ENCODE measurements at regions not wholly inside any gene's neighbourhood (a gene's known extent, or its start where the extent isn't known, plus 50 kb on each side); places are given as distances from the start of the nearest gene placed in this dataset.

- Histone ChIP-seq H3K4ac (ENCODE audit: low read depth in 1 of 2, low read length in 2 of 2) (no peak overlapping the region), H3K18ac (ENCODE audit: low read depth in 1 of 2, low read length in 2 of 2) (no peak overlapping the region), H2BK5ac (ENCODE audit: low read depth, low read length, poor library complexity, severe bottlenecking) (no peak overlapping the region), H2BK12ac (ENCODE audit: low read length in 2 of 2) (no peak overlapping the region), H2BK15ac (ENCODE audit: low read depth, poor library complexity, severe bottlenecking) (no peak overlapping the region), H4K8ac (ENCODE audit: low read length) (no peak overlapping the region), H3K9ac (ENCODE audit: low read length) (no peak overlapping the region), H2AFZ (ENCODE audit: low read depth, low read length) (no peak overlapping the region), H2AK5ac (ENCODE audit: low read length, severe bottlenecking) (no peak overlapping the region), H3K27me3 (ENCODE audit: control insufficient read depth in 1 of 2, insufficient read depth in 1 of 2, low read length in 2 of 2) (no peaks in the 10 kb centered on the region), H3K23ac (ENCODE audit: low read length in 2 of 2) (no peak overlapping the region), H3K4me1 (ENCODE audit: control insufficient read depth, insufficient read depth, low read depth, low read length) (no peaks in the 10 kb centered on the region), H2BK120ac (ENCODE audit: low read depth, low read length) (no peak overlapping the region), H3K36me3 (ENCODE audit: control insufficient read depth in 1 of 2, insufficient read depth in 2 of 2, low read depth in 1 of 2, low read length in 2 of 2) (no peaks in the 10 kb centered on the region), H3K9me3 (ENCODE audit: control insufficient read depth, low read length) (no peaks in the 10 kb centered on the region), H3K14ac (ENCODE audit: low read length in 2 of 2) (no peak overlapping the region), H3K79me1 (replicated peaks; ENCODE audit: low read length, poor library complexity, severe bottlenecking) (no peaks in the 10 kb centered on the region), H3K27ac (ENCODE audit: low read length, poor library complexity, severe bottlenecking) (no peak overlapping the region), H4K91ac (ENCODE audit: low read length) (no peak overlapping the region), H3K4me3 (ENCODE audit: insufficient read depth in 1 of 2, low read depth in 1 of 2, low read length in 2 of 2) (no peak overlapping the region), H3K4me2 (ENCODE audit: low read length, poor library complexity, severe bottlenecking) (no peak overlapping the region)
- WGBS = 62% methylated on average over 4 of the region's 4 CpGs
- DNase-seq = no peak
These were observed 560.0 kb upstream of the KCND2 start for GRCh38 chr7:119712886-119713462.

- H2AK5ac ChIP-seq (ENCODE audit: low read length, severe bottlenecking) = no peak overlapping the region
- no peaks in the 10 kb centered on the region for H3K9me3 ChIP-seq (ENCODE audit: control insufficient read depth, low read length)
- no peaks in the 10 kb centered on the region for H3K79me1 ChIP-seq (replicated peaks; ENCODE audit: low read length, poor library complexity, severe bottlenecking)
- no peak overlapping the region for H2BK12ac ChIP-seq (ENCODE audit: low read length in 2 of 2)
- H4K8ac ChIP-seq (ENCODE audit: low read length) = no peak overlapping the region
- no peak overlapping the region for H2AFZ ChIP-seq (ENCODE audit: low read depth, low read length)
- no peak overlapping the region for H3K14ac ChIP-seq (ENCODE audit: low read length in 2 of 2)
- no peak overlapping the region for H3K4me3 ChIP-seq (ENCODE audit: insufficient read depth in 1 of 2, low read depth in 1 of 2, low read length in 2 of 2)
- no peak overlapping the region for H4K91ac ChIP-seq (ENCODE audit: low read length)
- H3K27me3 ChIP-seq (ENCODE audit: control insufficient read depth in 1 of 2, insufficient read depth in 1 of 2, low read length in 2 of 2) = no peaks in the 10 kb centered on the region
- H3K4ac ChIP-seq (ENCODE audit: low read depth in 1 of 2, low read length in 2 of 2) = no peak overlapping the region
- DNase-seq = no peak
- no peaks in the 10 kb centered on the region for H3K4me1 ChIP-seq (ENCODE audit: control insufficient read depth, insufficient read depth, low read depth, low read length)
- no peaks in the 10 kb centered on the region for H3K36me3 ChIP-seq (ENCODE audit: control insufficient read depth in 1 of 2, insufficient read depth in 2 of 2, low read depth in 1 of 2, low read length in 2 of 2)
- WGBS = 93% methylated on average over 2 of the region's 7 CpGs
- no peak overlapping the region for H3K18ac ChIP-seq (ENCODE audit: low read depth in 1 of 2, low read length in 2 of 2)
- H3K4me2 ChIP-seq (ENCODE audit: low read length, poor library complexity, severe bottlenecking) = no peak overlapping the region
- H3K23ac ChIP-seq (ENCODE audit: low read length in 2 of 2) = no peak overlapping the region
- H3K9ac ChIP-seq (ENCODE audit: low read length) = no peak overlapping the region
- H2BK15ac ChIP-seq (ENCODE audit: low read depth, poor library complexity, severe bottlenecking) = no peak overlapping the region
- no peak overlapping the region for H2BK5ac ChIP-seq (ENCODE audit: low read depth, low read length, poor library complexity, severe bottlenecking)
- H3K27ac ChIP-seq (ENCODE audit: low read length, poor library complexity, severe bottlenecking) = no peak overlapping the region
- H2BK120ac ChIP-seq (ENCODE audit: low read depth, low read length) = no peak overlapping the region
These were observed 559.4 kb upstream of the KCND2 start for GRCh38 chr7:119713606-119714005.

DNA sequence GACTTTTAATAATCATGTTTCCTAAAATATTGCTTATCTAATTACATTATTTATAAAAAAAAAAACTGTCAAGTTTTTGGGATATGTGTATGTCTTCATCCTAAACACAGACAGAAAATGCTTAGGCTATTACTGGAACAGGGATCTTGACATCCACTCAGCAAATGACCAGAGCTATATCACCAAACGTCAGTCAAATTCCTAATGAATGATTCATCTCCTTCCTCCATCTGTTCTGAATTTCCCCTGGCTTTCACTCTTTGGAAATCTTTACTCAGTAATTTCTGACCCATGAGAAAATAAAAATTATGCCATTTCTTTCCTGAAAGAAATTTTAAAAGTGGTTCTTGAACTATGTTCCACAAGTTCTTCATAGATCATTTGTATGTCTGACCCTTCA, 552.4 kb upstream of the KCND2 start:
- H3K27me3 ChIP-seq (ENCODE audit: control insufficient read depth in 1 of 2, insufficient read depth in 1 of 2, low read length in 2 of 2) = no peaks in the 10 kb centered on the region
- no peak overlapping the region for H2BK5ac ChIP-seq (ENCODE audit: low read depth, low read length, poor library complexity, severe bottlenecking)
- H3K9me3 ChIP-seq (ENCODE audit: control insufficient read depth, low read length) = no peaks in the 10 kb centered on the region
- no peak overlapping the region for H3K23ac ChIP-seq (ENCODE audit: low read length in 2 of 2)
- no peak overlapping the region for H2AFZ ChIP-seq (ENCODE audit: low read depth, low read length)
- no peak overlapping the region for H4K8ac ChIP-seq (ENCODE audit: low read length)
- H3K79me1 ChIP-seq (replicated peaks; ENCODE audit: low read length, poor library complexity, severe bottlenecking) = no peaks in the 10 kb centered on the region
- no peak overlapping the region for H3K14ac ChIP-seq (ENCODE audit: low read length in 2 of 2)
- H3K4me2 ChIP-seq (ENCODE audit: low read length, poor library complexity, severe bottlenecking) = no peak overlapping the region
- no peak overlapping the region for H2BK15ac ChIP-seq (ENCODE audit: low read depth, poor library complexity, severe bottlenecking)
- H3K18ac ChIP-seq (ENCODE audit: low read depth in 1 of 2, low read length in 2 of 2) = no peak overlapping the region
- H2BK120ac ChIP-seq (ENCODE audit: low read depth, low read length) = no peak overlapping the region
- H3K4ac ChIP-seq (ENCODE audit: low read depth in 1 of 2, low read length in 2 of 2) = no peak overlapping the region
- H3K4me1 ChIP-seq (ENCODE audit: control insufficient read depth, insufficient read depth, low read depth, low read length) = no peaks in the 10 kb centered on the region
- no peaks in the 10 kb centered on the region for H3K36me3 ChIP-seq (ENCODE audit: control insufficient read depth in 1 of 2, insufficient read depth in 2 of 2, low read depth in 1 of 2, low read length in 2 of 2)
- peak overlapping the region; percentile 60 for H3K9ac ChIP-seq (ENCODE audit: low read length)
- H3K4me3 ChIP-seq (ENCODE audit: insufficient read depth in 1 of 2, low read depth in 1 of 2, low read length in 2 of 2) = no peak overlapping the region
- H4K91ac ChIP-seq (ENCODE audit: low read length) = no peak overlapping the region
- no peak overlapping the region for H2AK5ac ChIP-seq (ENCODE audit: low read length, severe bottlenecking)
- peak; percentile 83 for DNase-seq
- WGBS = 12% methylated on average over 1 of the region's 1 CpG
- no peak overlapping the region for H2BK12ac ChIP-seq (ENCODE audit: low read length in 2 of 2)
- H3K27ac ChIP-seq (ENCODE audit: low read length, poor library complexity, severe bottlenecking) = no peak overlapping the region

DNA sequence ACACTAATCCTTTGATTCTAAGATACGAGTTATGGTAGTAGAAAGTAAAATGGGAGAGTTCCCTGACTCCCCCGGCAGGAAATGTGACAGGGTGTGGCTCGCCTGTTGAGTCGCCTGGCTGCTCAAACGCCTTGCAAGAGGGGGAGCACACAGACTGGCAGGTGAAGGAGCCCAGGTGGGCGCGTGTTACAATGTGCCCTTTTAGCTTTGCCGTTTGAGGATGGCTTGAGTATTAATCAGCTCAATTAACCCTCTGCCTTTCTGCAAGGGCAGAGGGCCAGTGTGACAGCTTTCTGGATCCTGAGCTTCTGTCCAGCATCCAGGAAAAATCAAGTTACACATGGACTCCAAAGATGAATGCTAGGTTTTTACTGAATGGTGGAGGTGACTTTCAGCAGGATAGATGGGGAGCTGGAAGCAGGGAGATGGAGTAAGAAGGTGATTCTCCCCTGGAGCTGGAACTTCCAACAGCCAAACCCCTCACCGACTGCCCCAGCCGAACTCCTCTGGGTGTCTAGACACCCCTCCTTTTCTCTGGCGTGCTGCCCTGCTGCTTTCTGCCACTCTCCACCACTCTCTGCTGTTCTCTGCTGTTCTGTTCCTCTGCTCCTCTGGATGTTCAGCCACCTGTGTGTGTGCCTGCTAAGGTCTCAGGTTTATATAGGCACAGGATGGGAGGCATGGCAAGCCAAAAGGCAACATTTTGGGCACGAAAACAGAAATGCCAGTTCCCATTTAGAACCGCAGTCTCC, 548.8 kb upstream of the KCND2 start:
- H4K91ac ChIP-seq (ENCODE audit: low read length) = peak overlapping the region; percentile 12
- H2AFZ ChIP-seq (ENCODE audit: low read depth, low read length) = no peak overlapping the region
- H2BK15ac ChIP-seq (ENCODE audit: low read depth, poor library complexity, severe bottlenecking) = no peak overlapping the region
- no peak overlapping the region for H3K4me2 ChIP-seq (ENCODE audit: low read length, poor library complexity, severe bottlenecking)
- H2BK120ac ChIP-seq (ENCODE audit: low read depth, low read length) = no peak overlapping the region
- DNase-seq = no peak
- no peaks in the 10 kb centered on the region for H3K4me1 ChIP-seq (ENCODE audit: control insufficient read depth, insufficient read depth, low read depth, low read length)
- no peak overlapping the region for H3K4ac ChIP-seq (ENCODE audit: low read depth in 1 of 2, low read length in 2 of 2)
- no peaks in the 10 kb centered on the region for H3K36me3 ChIP-seq (ENCODE audit: control insufficient read depth in 1 of 2, insufficient read depth in 2 of 2, low read depth in 1 of 2, low read length in 2 of 2)
- H2AK5ac ChIP-seq (ENCODE audit: low read length, severe bottlenecking) = no peak overlapping the region
- no peak overlapping the region for H2BK5ac ChIP-seq (ENCODE audit: low read depth, low read length, poor library complexity, severe bottlenecking)
- no peak overlapping the region for H3K9ac ChIP-seq (ENCODE audit: low read length)
- no peak overlapping the region for H3K14ac ChIP-seq (ENCODE audit: low read length in 2 of 2)
- H3K9me3 ChIP-seq (ENCODE audit: control insufficient read depth, low read length) = no peaks in the 10 kb centered on the region
- whole genome bisulfite sequencing = 85% methylated on average over 12 of the region's 13 CpGs
- no peaks in the 10 kb centered on the region for H3K27me3 ChIP-seq (ENCODE audit: control insufficient read depth in 1 of 2, insufficient read depth in 1 of 2, low read length in 2 of 2)
- H2BK12ac ChIP-seq (ENCODE audit: low read length in 2 of 2) = no peak overlapping the region
- no peak overlapping the region for H4K8ac ChIP-seq (ENCODE audit: low read length)
- H3K18ac ChIP-seq (ENCODE audit: low read depth in 1 of 2, low read length in 2 of 2) = no peak overlapping the region
- H3K23ac ChIP-seq (ENCODE audit: low read length in 2 of 2) = no peak overlapping the region
- no peak overlapping the region for H3K4me3 ChIP-seq (ENCODE audit: insufficient read depth in 1 of 2, low read depth in 1 of 2, low read length in 2 of 2)
- H3K79me1 ChIP-seq (replicated peaks; ENCODE audit: low read length, poor library complexity, severe bottlenecking) = no peaks in the 10 kb centered on the region
- no peak overlapping the region for H3K27ac ChIP-seq (ENCODE audit: low read length, poor library complexity, severe bottlenecking)

All from mesenchymal stem cell (in vitro differentiated cells and primary cell).